HepG2 (cell line): ENCODE measurements at regions not wholly inside any gene's neighbourhood (a gene's known extent, or its start where the extent isn't known, plus 50 kb on each side); places are given as distances from the start of the nearest gene placed in this dataset.
A peak's percentile ranks its signal among the peaks of the same experiment; 100 is the strongest.

Experiments used
- CAMTA2 ChIP-seq: sonication (generic); formaldehyde crosslinking; IDR thresholded peaks from 2 replicates; pipeline ENCODE4 v1.4.0; 2020; ENCODE audit warnings: mild to moderate bottlenecking, missing genetic modification reagents, borderline replicate concordance
- CHD4 ChIP-seq: fragments of 200-600 bp; sonication (generic); IDR thresholded peaks from 2 replicates; pipeline ENCODE4 v1.7.0; 2017; ENCODE audit warnings: mild to moderate bottlenecking, low read length, borderline replicate concordance
- FOXP1 ChIP-seq, 2 experiments: fragments of 450-650 bp in 1 of 2; IDR thresholded peaks; 2 replicates each; pipeline ENCODE4 v1.6.1; 2017 to 2018; ENCODE audit warnings: antibody characterized with exemption in 1 of 2
- HNF4G ChIP-seq, 2 experiments: sonication (generic) in 1 of 2; formaldehyde crosslinking in 1 of 2; IDR thresholded peaks; 2 replicates each; pipeline versions ENCODE4 v1.4.0 to v1.6.1; 2011 to 2020; ENCODE audit warnings: borderline replicate concordance in 2 of 2, low read depth in 2 of 2, mild to moderate bottlenecking in 2 of 2, low read length in 1 of 2, missing genetic modification reagents in 1 of 2, moderate library complexity in 1 of 2
- MIER3 ChIP-seq: IDR thresholded peaks from 2 replicates; pipeline ENCODE4 v1.6.1; 2016; ENCODE audit warnings: missing compliant biosample characterization, borderline replicate concordance
- PHB2 ChIP-seq: fragments of 450-650 bp; IDR thresholded peaks from 2 replicates; pipeline ENCODE4 v1.6.1; 2018; ENCODE audit not compliant: partially characterized antibody
- SALL1 ChIP-seq: sonication (generic); formaldehyde crosslinking; IDR thresholded peaks from 2 replicates; pipeline ENCODE4 v1.8.0; 2022; ENCODE audit warnings: mild to moderate bottlenecking, missing genetic modification reagents
- SALL2 ChIP-seq: sonication (generic); formaldehyde crosslinking; IDR thresholded peaks from 2 replicates; pipeline ENCODE4 v1.8.1; 2023; ENCODE audit warnings: mild to moderate bottlenecking, missing genetic modification reagents, inconsistent platforms
- SAP130 ChIP-seq: IDR thresholded peaks from 2 replicates; pipeline ENCODE4 v1.6.1; 2016; ENCODE audit warnings: low read depth
- TERF1 ChIP-seq: sonication (generic); formaldehyde crosslinking; IDR thresholded peaks from 2 replicates; pipeline ENCODE4 v1.8.0; 2022; ENCODE audit warnings: mild to moderate bottlenecking, missing genetic modification reagents, moderate library complexity
- USF2 ChIP-seq, 2 experiments: sonication (generic) in 1 of 2; formaldehyde crosslinking in 1 of 2; IDR thresholded peaks; 2 replicates each; pipeline versions ENCODE4 v1.5.1 to v1.6.1; 2011 to 2020; ENCODE audit warnings: borderline replicate concordance in 1 of 2, low read depth in 1 of 2, low read length in 1 of 2, mild to moderate bottlenecking in 1 of 2, missing genetic modification reagents in 1 of 2, moderate library complexity in 1 of 2
- ZBTB10 ChIP-seq: sonication (generic); formaldehyde crosslinking; IDR thresholded peaks from 2 replicates; pipeline ENCODE4 v1.4.0; 2020; ENCODE audit warnings: missing genetic modification reagents, borderline replicate concordance
- ZMYM3 ChIP-seq: sonication (generic); formaldehyde crosslinking; IDR thresholded peaks from 2 replicates; pipeline ENCODE4 v1.5.1; 2020; ENCODE audit warnings: mild to moderate bottlenecking, missing genetic modification reagents
- ZNF138 ChIP-seq: sonication (generic); formaldehyde crosslinking; IDR thresholded peaks from 2 replicates; pipeline ENCODE4 v1.5.0; 2020; ENCODE audit warnings: mild to moderate bottlenecking, low read depth, missing genetic modification reagents
- ZNF263 ChIP-seq: sonication (generic); formaldehyde crosslinking; IDR thresholded peaks from 2 replicates; pipeline ENCODE4 v1.4.0; 2020; ENCODE audit warnings: missing genetic modification reagents
- ZNF484 ChIP-seq: sonication (generic); formaldehyde crosslinking; IDR thresholded peaks from 2 replicates; pipeline ENCODE4 v1.5.1; 2020; ENCODE audit warnings: mild to moderate bottlenecking, low read depth, missing genetic modification reagents, borderline replicate concordance
- ZNF788 ChIP-seq: sonication (generic); formaldehyde crosslinking; IDR thresholded peaks from 2 replicates; pipeline ENCODE4 v1.5.0; 2020; ENCODE audit warnings: mild to moderate bottlenecking, missing genetic modification reagents, borderline replicate concordance
- TF ChIP-seq, protein P1 (sequence below): IDR thresholded peaks from 2 replicates; pipeline ENCODE4 v1.6.1; 2016; ENCODE audit warnings: low read depth, missing genetic modification reagents, missing compliant biosample characterization

GRCh38 chr6:54481091-54481490 lies 172.8 kb downstream of the TINAG start (continued):
- TF ChIP-seq, protein P1, sequence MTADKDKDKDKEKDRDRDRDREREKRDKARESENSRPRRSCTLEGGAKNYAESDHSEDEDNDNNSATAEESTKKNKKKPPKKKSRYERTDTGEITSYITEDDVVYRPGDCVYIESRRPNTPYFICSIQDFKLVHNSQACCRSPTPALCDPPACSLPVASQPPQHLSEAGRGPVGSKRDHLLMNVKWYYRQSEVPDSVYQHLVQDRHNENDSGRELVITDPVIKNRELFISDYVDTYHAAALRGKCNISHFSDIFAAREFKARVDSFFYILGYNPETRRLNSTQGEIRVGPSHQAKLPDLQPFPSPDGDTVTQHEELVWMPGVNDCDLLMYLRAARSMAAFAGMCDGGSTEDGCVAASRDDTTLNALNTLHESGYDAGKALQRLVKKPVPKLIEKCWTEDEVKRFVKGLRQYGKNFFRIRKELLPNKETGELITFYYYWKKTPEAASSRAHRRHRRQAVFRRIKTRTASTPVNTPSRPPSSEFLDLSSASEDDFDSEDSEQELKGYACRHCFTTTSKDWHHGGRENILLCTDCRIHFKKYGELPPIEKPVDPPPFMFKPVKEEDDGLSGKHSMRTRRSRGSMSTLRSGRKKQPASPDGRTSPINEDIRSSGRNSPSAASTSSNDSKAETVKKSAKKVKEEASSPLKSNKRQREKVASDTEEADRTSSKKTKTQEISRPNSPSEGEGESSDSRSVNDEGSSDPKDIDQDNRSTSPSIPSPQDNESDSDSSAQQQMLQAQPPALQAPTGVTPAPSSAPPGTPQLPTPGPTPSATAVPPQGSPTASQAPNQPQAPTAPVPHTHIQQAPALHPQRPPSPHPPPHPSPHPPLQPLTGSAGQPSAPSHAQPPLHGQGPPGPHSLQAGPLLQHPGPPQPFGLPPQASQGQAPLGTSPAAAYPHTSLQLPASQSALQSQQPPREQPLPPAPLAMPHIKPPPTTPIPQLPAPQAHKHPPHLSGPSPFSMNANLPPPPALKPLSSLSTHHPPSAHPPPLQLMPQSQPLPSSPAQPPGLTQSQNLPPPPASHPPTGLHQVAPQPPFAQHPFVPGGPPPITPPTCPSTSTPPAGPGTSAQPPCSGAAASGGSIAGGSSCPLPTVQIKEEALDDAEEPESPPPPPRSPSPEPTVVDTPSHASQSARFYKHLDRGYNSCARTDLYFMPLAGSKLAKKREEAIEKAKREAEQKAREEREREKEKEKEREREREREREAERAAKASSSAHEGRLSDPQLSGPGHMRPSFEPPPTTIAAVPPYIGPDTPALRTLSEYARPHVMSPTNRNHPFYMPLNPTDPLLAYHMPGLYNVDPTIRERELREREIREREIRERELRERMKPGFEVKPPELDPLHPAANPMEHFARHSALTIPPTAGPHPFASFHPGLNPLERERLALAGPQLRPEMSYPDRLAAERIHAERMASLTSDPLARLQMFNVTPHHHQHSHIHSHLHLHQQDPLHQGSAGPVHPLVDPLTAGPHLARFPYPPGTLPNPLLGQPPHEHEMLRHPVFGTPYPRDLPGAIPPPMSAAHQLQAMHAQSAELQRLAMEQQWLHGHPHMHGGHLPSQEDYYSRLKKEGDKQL (CRISPR knock-in tag), result no peak
- TF ChIP-seq SALL1 (CRISPR knock-in tag) (0 out of 2 replicates have a peak, but pooled peaks have one; percentile 20), CAMTA2 (no peak), HNF4G (IDR thresholded peaks at IDR 0.05; ENCODE audit: borderline replicate concordance, low read depth, low read length) (peak; percentile 28; the same call in 1 of the 2 replicates), HNF4G (CRISPR knock-in tag; IDR thresholded peaks at IDR 0.05; ENCODE audit: borderline replicate concordance, low read depth) (no peak), ZNF263 (no peak), SALL2 (CRISPR knock-in tag) (no peak), ZBTB10 (CRISPR knock-in tag) (no peak), TERF1 (CRISPR knock-in tag) (no peak), ZNF138 (CRISPR knock-in tag) (no peak), CHD4 (no peak), USF2 (IDR thresholded peaks at IDR 0.05; ENCODE audit: low read depth, low read length) (no peak), USF2 (CRISPR knock-in tag; IDR thresholded peaks at IDR 0.05; ENCODE audit: borderline replicate concordance) (no peak), MIER3 (CRISPR knock-in tag) (no peak), ZNF484 (CRISPR knock-in tag) (no peak), FOXP1 (IDR thresholded peaks at IDR 0.05) (no peak), FOXP1 (CRISPR knock-in tag; IDR thresholded peaks at IDR 0.05) (no peak), ZMYM3 (CRISPR knock-in tag) (no peak), ZNF788 (CRISPR knock-in tag) (no peak), PHB2 (no peak), SAP130 (CRISPR knock-in tag) (no peak)
